GM18498 (cell line): ENCODE measurements at regions not wholly inside any gene's neighbourhood (a gene's known extent, or its start where the extent isn't known, plus 50 kb on each side); places are given as distances from the start of the nearest gene placed in this dataset.
"Not testable (repeated sequence)": the region's sequence is repeated elsewhere in the genome, so short reads cannot be mapped to it uniquely, and the experiment has no call there.

Experiments
- ATAC-seq: cut with Tn5 transposase; IDR thresholded peaks from one replicate; pipeline ENCODE4 v1.9.1; 2021; ENCODE audit warnings: mild to moderate bottlenecking, moderate library complexity; ENCODE audit not compliant: unreplicated experiment

DNA sequence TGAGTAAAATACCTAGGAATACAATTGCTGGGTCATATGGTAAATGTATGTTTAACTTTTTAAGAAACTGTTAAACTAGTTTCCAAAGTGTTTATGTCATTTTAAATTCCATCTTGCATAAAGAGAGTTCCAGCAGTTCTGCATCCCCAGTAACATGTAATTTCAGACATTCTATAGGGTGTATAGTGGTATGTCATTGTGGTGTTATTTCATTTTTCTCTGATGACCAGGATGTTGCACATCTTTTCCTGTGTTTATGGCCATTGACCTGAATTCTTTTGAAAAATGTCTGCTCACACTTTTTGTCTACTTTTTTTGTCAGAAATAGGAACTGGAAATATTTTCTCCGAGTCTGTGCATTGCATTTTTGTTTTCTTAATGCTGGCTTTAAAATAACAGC lies 128.9 kb downstream of the TMEM200A start:
- ATAC-seq: no peak

DNA sequence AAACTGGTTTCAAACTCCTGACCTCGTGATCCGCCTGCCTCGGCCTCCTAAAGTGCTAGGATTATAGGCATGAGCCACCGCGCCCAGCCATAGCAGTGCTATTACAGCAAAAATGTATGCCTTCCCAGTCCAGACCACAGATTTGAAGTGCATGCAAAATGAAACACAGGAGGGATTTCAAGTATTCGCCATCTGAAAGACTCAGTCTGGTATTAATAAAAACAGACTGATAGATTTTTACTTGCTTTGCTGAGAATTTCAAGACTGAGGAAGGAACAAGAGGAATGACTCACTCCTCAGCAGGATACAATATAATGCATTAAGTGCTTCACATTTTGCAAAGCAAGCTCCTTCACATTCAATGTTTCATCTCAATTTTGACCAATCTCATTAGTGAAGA lies 134.9 kb downstream of the TMEM200A start:
- ATAC-seq: no peak

DNA sequence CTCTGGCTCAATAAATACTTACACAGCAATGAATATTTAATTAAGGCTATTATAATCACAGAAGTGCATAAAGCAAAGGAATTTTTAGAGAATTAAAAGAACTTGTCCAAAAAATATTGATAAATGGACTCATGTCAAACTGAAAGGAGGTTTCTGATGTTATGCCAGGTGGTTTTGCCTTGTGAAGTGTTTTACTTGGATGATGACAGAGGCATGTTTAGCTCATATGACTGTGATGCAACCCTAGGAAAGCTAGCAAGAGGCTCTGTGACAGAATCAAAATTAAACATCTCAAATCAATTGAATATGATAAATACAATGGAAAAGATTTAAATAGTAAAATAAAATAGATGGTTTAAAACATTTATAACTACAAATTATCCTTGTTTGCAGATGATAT lies 137.3 kb downstream of the TMEM200A start:
- ATAC-seq: no peak

DNA sequence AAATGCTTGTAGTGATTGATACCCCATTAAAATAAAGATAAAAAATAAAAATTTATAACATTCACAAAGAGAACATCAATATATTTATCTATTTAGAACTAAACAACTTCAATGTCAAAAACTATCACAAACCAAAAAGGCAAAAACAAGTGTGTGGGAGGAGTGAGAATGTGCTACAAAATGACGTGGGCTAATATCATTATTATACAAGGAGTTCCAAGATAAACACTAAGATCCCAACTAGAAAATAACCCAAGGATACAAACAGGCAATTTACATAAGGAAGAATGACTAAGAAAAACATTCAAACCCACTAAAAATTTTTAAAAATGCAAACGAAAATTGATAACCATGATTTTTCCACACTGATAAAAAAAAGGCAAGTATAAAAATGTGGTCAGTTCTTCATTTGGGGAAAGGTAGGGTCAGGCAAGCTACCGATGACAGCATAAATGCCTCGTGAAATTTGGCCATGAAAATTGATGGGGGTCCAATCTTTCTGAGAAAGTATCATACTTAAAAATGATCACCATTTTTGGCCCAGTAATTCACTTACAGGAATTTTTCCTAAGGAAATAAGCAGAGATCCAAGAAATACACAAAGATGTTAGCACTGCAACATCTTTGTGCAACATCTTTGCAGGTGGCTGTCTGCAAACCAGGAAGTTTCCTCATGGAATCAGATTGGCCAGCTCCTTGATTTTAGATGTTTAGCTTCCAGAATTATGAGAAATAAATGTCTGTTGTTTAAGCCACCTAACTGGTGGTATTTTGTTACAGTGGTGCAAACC lies 140.2 kb downstream of the TMEM200A start:
- no peak for ATAC-seq

DNA sequence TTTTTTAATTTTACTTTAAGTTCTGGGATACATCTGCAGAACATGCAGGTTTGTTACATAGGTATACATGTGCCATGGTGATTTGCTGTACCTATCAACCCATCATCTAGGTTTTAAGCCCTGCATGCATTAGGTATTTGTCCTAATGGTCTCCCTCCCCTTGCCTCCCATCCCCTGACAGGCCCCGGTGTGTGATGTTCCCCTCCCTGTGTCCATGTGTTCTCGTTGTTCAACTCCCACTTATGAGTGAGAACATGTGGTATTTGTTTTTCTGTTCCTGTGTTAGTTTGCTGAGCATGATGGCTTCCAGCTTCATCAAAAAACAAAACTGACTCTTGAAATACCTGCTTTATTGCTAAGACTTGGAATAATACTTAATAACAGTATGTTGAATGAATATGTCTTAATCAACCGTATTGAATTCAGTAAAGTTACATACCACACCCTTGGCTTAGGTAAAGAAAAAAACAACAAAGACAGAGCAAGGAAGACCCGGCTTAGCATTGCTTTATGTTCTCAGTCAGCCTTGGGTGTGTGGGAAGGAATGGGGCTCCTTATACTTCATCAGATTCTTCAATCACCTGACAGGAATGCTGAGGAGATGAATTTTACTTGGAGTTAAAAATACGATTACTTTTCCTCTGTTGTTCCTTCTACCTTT lies 141.3 kb downstream of the TMEM200A start:
- ATAC-seq: not testable (repeated sequence)

DNA sequence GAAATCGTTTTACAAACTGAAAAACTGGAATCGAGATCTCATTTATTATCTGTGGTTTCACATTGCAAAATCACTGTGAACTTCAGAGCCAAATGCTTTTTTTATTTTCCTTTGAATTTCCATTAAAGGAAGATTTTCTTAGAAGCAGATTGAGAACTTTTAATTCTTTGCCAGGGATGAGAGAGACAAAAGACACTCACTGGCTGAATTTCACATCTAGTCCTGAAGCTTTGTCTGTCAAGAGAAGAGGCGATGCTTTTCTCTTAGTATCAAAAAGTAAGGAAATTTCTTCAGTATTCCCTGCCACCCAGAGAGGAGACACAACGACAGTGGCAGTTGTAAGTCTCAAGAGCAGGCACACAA lies 141.8 kb downstream of the TMEM200A start:
- no peak for ATAC-seq

DNA sequence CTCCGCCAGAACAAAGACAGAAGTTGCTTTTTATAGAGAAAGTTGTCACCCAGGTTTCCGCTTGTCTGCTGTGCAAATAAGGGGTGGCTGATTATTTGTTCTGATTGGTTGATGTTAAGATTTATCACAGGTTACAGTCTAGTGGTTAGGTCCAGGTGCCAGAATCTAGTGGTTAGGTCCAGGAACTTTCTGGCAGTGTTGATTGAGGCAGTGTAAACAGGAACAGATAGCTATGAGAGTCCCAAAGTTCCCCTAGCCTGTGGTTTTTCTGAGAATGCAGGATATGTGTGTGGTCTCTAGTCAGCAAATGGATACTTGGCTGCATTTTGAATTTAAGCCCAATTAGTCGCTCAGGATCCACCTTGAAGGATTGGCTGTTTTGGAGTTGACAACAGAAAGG lies 148.0 kb downstream of the TMEM200A start:
- ATAC-seq: peak; percentile 61

DNA sequence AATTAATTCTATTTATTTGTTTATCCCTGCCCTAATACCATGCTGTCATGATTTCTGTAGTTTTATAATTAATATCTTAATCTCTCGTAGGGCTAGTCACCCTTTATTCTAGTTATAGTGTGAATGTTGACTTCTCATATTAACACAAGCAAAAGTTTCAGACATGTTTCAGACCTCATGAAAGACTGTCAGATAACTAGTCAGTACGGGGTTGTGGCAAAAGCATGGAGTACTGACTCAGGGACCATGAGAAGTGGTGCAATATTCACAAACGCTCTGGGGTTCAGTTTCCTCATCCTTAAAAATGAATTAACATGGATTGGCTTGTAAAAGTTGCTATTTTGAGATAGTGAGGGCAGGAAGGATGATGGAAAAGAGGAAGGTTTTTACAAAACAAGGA lies 148.9 kb downstream of the TMEM200A start:
- ATAC-seq: no peak

DNA sequence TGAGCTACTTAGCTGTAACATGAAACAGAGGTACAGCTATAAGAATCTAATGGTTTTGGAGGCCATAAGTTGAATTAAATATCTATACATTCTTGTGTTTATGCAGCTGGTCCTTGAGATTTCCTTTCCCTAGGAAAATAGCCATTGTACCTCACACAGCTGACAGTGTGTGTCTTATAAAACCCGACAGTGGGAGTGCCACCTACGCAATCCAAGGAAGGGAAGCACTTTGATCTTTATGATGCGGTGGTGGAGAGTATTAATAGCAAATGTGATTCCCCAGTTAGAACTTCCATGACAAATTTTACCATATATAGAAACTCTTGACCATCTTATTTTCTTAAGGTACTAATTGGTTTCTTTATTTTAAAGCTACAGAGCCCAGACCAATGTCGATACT lies 149.5 kb downstream of the TMEM200A start:
- no peak for ATAC-seq

DNA sequence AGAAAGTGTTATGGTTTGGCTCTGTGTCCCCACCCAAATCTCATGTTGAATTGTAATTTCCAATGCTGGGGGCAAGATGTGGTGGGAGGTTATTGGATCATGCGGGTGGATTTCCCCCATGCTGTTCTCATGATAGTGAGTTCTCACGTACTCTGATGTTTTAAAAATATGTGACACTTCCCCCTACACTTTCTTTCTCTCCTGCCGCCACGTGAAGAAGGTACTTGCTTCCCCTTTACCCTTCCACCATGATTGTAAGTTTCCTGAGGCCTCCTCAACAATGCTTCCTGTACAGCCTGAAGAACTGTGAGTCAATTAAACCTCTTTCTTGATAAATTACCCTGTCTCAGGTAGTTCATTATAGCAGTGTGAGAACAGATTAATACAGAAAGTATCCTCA lies 150.8 kb downstream of the TMEM200A start:
- ATAC-seq: no peak

DNA sequence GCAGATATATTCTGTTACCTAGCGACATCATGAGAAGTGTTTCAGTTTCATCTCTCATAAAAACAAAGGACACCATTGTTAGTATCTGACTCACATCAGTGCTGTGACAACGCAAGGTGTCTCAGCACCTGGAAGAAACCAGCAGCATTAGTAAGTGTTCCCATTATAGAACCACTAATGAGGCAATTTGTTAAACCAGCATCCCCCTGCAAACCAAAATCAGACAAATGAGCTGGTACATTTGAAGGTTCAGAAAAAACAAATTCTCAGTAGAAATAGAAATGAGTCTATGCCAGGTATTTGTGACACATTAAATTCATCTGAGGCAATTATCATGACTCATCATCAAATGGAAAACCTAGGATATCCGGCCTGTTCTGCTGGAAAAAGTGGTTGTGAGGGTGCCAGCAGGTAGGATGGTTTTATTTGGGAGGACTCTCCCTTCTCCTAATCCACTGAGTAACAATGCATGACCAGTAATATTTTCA lies 151.7 kb downstream of the TMEM200A start:
- peak; percentile 77 for ATAC-seq

DNA sequence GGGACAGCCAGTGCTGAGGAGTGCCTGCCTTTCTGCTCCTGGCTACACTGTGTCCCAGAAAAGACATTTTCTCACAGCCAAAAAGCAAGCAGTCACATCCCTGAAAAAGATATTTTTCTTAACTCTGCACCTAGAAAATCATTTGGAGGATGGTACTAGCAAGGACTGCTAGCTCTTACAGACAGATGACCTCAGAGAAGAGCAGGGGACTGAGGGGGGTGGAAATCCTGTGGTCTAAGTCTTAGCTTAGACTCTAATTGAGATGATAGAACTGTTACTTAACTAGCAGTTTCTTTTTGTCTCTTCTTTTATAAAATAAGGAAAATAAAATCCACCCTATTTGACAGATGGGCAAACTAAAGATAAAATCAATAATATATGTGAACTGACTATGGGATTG lies 152.8 kb downstream of the TMEM200A start:
- no peak for ATAC-seq

DNA sequence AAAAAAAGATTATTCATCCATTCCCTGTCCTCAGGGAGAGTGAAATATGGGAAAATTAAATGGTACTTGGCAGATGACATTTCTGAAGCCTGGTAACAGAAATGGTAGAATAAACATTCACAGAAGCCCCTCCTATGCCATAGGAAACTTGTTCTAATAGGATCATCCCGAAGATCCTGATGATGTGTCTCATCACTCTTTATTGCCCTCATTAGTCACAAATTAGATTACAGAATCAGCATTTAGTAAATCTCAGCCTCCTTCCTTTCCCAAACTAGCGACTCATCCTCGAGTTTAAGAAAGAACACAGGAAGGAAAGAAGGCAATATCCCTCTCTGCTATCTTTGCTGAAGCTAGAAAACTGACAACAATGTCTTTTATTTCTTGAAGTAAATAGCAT lies 154.4 kb downstream of the TMEM200A start:
- ATAC-seq: no peak

DNA sequence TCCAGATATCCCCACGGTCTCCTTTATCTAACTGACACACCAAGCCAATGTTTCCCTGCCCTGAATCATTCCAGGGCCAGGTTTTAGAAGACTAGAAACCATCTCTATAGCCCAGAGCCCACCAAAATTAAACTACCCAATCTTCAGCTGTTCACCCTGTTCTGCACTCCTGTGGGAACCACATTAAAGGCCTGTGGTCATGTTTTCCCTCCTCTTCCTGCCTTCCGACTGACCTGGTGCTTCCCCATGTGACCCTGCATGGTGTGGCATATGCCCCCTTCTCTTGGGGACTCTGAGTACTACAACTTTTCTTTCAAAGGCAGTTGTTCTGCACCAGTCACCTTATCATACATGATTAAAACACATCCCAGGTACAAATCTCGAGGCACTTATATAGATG lies 155.0 kb downstream of the TMEM200A start:
- no peak for ATAC-seq

DNA sequence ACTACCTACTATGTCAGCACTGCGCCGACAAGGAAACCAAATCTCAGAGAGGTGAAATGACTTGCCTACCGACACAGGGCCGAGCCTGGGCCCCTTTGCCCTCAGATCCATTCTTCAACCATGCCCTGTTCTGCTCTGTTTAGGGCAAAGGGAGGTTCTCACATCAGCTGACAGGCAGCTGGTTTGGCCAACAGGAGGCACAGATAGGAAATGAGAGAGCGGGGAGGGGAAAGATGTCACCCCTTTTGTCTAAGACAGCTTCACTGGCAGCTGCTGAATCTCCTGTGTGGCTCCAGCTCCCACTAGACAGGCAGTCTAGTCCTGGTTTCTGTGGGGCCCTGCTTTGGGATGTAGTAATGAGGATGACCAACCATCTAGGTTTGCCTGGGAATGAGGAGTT lies 158.7 kb downstream of the TMEM200A start:
- ATAC-seq: no peak

DNA sequence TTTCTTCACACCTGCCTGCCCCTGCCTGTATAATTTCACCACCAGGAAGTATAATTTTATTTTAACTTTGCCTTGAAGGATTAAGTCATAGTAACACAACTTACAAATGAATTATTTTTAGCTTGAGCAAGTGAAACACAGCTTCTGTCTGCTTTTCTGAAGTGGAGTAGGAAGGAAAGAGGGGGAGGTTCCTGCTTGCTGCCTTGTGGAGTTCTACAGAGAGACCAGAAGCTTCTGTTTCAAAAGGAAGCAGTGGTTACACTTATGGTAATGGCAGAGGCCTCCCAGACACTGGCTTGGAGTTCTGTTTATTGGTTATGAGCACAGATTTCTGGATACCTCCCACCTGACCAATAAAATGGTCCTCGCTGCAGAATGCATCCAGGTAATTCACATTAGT lies 159.6 kb downstream of the TMEM200A start:
- peak; percentile 60 for ATAC-seq

DNA sequence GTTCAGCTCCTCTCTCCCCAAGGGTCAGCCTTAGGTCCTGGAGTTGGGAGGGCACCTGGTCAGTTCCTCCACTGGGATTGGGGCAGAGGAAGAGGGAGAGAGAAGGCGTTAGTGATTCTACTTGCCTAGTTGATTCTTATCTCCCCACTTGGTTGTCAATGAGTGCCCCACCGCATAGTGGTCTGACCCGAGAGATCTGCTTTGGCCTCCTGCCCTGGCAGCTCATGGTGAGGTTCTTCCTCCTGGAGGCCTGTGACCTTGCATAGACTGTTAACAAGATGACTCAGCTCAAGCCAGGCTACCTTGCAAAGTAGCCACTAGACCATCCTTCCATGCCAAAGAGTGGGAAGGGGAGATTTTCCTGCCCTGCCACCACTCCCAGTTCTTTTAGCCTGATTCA lies 160.6 kb downstream of the TMEM200A start:
- ATAC-seq: no peak

DNA sequence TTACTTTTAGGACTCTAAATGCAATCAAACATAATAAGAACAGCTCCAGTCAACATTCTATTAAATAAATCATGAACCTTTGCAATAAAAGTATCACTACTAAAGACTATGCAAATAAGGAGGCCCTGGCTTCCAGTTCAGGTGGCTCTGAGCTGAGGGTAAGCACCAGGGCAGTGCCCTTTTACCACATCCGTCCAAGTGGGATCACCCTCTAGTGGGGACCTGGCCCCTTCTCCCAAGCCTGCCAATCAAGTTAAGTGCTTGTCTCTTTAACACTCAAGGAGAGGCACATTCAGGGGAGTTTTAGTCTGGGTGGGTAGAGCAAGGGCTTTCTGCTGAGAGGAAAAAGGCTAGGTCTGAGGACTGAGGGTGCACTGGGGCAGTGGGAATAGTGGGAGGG lies 161.4 kb downstream of the TMEM200A start:
- ATAC-seq: no peak

DNA sequence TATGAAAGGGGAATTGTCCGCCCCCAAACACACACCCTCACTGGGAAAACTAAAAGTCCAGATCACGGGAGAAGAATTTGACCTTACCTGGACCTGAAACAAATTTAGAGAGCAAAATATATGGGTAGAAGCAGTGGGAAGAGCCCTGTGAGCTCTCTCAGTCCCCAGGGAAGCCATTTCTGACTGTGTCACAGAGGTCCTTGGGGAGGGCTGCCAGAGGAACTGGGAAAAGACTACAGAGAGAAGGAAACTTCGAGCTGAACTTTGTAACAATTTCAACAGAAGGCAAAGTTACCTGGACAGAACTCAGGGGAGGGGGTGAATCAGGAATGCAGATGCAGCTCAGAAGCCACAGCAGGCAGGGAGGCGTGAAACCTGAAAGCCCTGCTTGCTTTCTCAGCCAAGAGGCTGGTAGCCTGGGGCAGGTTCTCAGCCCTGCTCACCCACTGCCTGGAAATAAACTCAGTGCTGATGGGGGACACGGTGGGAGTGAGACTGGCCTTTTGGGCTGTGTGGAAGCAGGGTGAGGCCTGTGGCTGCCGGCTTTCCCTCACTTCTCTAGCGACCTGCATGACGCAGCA lies 163.8 kb downstream of the TMEM200A start:
- no peak for ATAC-seq

DNA sequence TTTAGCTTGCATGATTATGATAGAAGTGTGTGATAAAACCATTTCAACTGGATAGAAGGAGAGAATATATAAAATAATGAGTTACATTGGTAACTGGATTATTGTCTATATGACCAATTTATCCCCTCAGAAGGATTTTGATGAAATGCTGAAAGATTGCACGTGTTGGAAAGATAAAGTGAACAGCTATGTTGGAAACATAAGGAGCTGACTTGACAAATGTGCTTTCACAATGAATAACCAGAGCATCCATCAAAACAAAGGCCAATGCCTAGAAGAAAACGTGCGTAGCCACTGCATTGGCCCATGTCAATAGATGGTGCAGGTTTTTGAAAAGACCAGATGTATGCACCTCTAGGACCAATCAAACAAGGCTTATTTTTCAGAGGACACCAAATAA lies 168.8 kb downstream of the TMEM200A start:
- ATAC-seq: no peak

DNA sequence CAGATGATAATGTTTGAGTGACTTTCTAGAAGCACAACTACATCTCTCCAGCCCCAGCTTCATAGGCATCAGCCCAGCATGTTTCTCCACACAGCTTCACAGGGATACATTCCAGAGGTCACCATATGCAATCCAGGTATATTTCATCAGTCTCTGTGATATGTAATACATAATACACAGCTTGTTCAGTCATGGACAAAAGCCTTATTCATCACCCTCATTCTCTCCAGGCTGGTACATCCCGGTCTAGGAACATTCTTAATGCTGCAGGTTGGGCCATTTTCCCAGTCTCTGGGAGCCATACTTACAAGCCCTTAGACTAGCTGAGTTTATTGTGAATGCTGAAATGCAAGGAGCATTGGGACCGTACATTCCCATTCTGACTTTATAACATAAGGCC lies 169.4 kb downstream of the TMEM200A start:
- ATAC-seq: no peak

DNA sequence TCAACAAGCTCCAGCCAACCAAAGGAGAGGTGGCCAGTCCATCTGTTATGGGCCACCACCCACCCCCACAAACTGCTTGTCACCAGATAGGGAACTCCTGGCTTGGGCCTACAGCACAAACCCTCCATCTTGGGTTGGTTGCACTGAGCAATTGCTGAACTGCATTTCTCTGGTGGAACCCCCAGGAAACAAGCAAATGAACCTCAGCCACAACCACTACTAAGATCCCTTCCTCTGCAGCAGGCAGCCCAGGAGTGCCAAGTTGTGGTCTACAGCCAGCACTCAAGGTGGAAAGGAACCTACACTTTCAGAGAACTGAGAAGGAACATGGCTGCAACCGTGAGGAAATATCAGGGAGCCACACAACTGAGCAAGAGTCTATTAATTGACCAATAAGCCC lies 171.6 kb downstream of the TMEM200A start:
- ATAC-seq: no peak
